ENCODE measurements at regions not wholly inside any gene's neighbourhood (a gene's known extent, or its start where the extent isn't known, plus 50 kb on each side); places are given as distances from the start of the nearest gene placed in this dataset.

- peak in 1 of 3 donors; percentile 39 for DNase-seq
- Histone ChIP-seq H3K4me3 (no peak overlapping the region), H3K27ac (peak overlapping the region in 1 of 4 donors; percentile 35)
Measured at GRCh38 chr7:155209478-155210319, 88.0 kb upstream of the INSIG1 start.

DNA sequence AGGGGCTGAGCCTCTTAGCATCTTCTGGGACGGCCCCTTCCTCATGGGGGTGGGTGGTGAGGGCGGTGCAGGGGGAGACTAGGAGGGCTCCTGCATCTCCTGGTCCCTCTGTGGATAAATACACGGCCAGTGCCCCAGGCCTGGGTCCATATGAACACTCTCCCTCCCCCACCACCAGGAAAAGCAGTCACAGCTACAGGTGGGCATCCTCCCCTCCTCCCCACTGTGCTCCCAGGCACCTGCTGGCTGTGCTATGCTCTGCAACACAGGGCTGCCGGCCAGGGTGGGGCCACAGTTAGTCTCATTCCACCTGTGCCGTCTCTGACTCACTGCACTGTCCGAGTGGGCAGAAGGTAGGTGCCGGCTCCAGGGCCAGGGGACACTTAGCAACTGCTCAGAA is 87.3 kb upstream of the INSIG1 start:
- no peak overlapping the region for H3K27ac ChIP-seq
- TF ChIP-seq CTCF (IDR thresholded peaks at IDR 0.05) (peak in 2 of 6 experiments; percentile 21 to 23), POLR2A (IDR thresholded peaks at IDR 0.05) (no peak)
- no peaks in the 10 kb centered on the region for H3K9me3 ChIP-seq
- H3K36me3 ChIP-seq = no peaks in the 10 kb centered on the region
- peaks cover 0 to 6% (median 0%) of the 10 kb centered on the region in 4 donors for H3K4me1 ChIP-seq
- H3K27me3 ChIP-seq = no peaks in the 10 kb centered on the region
- DNase-seq = peak in 1 of 3 donors; percentile 52
- H3K4me3 ChIP-seq = no peak overlapping the region

More at GRCh38 chr7:155209478-155210319, 88.0 kb upstream of the INSIG1 start:
- H3K36me3 ChIP-seq = no peaks in the 10 kb centered on the region
- no peaks in the 10 kb centered on the region for H3K27me3 ChIP-seq
- no peaks in the 10 kb centered on the region for H3K9me3 ChIP-seq
- TF ChIP-seq CTCF (IDR thresholded peaks at IDR 0.05) (no peak), POLR2A (IDR thresholded peaks at IDR 0.05) (no peak)
- H3K4me1 ChIP-seq = peaks cover 0 to 3% (median 1%) of the 10 kb centered on the region in 4 donors

DNA sequence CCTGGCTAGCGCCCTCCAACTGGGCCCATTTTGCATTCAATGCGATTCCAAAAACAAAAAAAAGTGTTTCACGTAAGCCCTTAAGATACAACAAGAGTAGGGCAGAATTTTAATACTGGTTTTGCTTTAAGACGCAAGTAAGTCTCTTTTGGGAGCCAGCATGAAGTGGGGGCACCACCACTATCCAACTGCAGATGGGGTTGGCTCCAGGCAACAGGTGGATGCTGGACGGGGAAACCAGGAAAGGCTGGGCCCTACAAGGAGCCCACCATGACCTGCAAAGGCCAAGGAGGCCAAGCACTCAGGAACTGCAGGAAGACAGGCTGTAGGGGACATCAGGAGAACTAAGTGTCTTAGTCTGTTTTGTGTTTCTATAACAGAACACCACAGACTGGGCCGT is 86.5 kb upstream of the INSIG1 start:
- DNase-seq = peak in 1 of 3 donors; percentile 15
- no peak for TF ChIP-seq CTCF (IDR thresholded peaks at IDR 0.05)
- TF ChIP-seq POLR2A (IDR thresholded peaks at IDR 0.05) = no peak
- Histone ChIP-seq H3K4me3 (no peak overlapping the region), H3K27ac (no peak overlapping the region), H3K4me1 (peaks cover 0 to 6% (median 0%) of the 10 kb centered on the region in 4 donors), H3K27me3 (no peaks in the 10 kb centered on the region), H3K36me3 (no peaks in the 10 kb centered on the region), H3K9me3 (no peaks in the 10 kb centered on the region)

- Histone ChIP-seq H3K9me3 (no peaks in the 10 kb centered on the region), H3K27me3 (no peaks in the 10 kb centered on the region), H3K36me3 (no peaks in the 10 kb centered on the region), H3K4me3 (no peak overlapping the region), H3K27ac (no peak overlapping the region), H3K4me1 (peaks cover 0 to 6% (median 0%) of the 10 kb centered on the region in 4 donors)
- TF ChIP-seq POLR2A (IDR thresholded peaks at IDR 0.05) = no peak
- no peak for TF ChIP-seq CTCF (IDR thresholded peaks at IDR 0.05)
- DNase-seq = peak in 1 of 3 donors; percentile 34
Measured at GRCh38 chr7:155211761-155212160, 85.9 kb upstream of the INSIG1 start.

GRCh38 chr7:155212301-155213015 is 85.2 kb upstream of the INSIG1 start:
- DNase-seq = peak in 1 of 3 donors; percentile 31
- Histone ChIP-seq H3K9me3 (no peaks in the 10 kb centered on the region), H3K4me1 (peaks cover 0 to 6% (median 0%) of the 10 kb centered on the region in 4 donors), H3K27ac (no peak overlapping the region), H3K36me3 (no peaks in the 10 kb centered on the region), H3K27me3 (no peaks in the 10 kb centered on the region), H3K4me3 (no peak overlapping the region)
- no peak for TF ChIP-seq CTCF (IDR thresholded peaks at IDR 0.05)
- TF ChIP-seq POLR2A (IDR thresholded peaks at IDR 0.05) = no peak

Measured in Peyer's patch (tissue), 4 donors.